ENCODE measurements at regions not wholly inside any gene's neighbourhood (a gene's known extent, or its start where the extent isn't known, plus 50 kb on each side); places are given as distances from the start of the nearest gene placed in this dataset.
"Not testable (repeated sequence)": the region's sequence is repeated elsewhere in the genome, so short reads cannot be mapped to it uniquely, and the experiment has no call there.

GRCh38 chr22:47411006-47411405, 648.6 kb downstream of the TBC1D22A start:
- H3K4me3 ChIP-seq: no peak overlapping the region
- DNase-seq (ENCODE audit: low spot score): peak; percentile 26
- no peak overlapping the region for H3K27ac ChIP-seq
- TF ChIP-seq CTCF (IDR thresholded peaks at IDR 0.05): no peak

GRCh38 chr22:47409539-47410275, 647.3 kb downstream of the TBC1D22A start:
- DNase-seq (ENCODE audit: low spot score): peak; percentile 55
- TF ChIP-seq CTCF (IDR thresholded peaks at IDR 0.05): no peak

GRCh38 chr22:47408409-47408808, 646.0 kb downstream of the TBC1D22A start:
- no peak overlapping the region for H3K27ac ChIP-seq
- no peak overlapping the region for H3K4me3 ChIP-seq
- no peak for TF ChIP-seq CTCF (IDR thresholded peaks at IDR 0.05)
- no peak for DNase-seq (ENCODE audit: low spot score)

More at GRCh38 chr22:47409539-47410275, 647.3 kb downstream of the TBC1D22A start:
- H3K4me3 ChIP-seq: no peak overlapping the region
- H3K27ac ChIP-seq: no peak overlapping the region

GRCh38 chr22:47407461-47408025, 645.1 kb downstream of the TBC1D22A start:
- no peak for TF ChIP-seq CTCF (IDR thresholded peaks at IDR 0.05)
- H3K4me3 ChIP-seq: no peak overlapping the region
- no peak for DNase-seq (ENCODE audit: low spot score)

GRCh38 chr22:47406896-47407295, 644.4 kb downstream of the TBC1D22A start:
- no peak for TF ChIP-seq CTCF (IDR thresholded peaks at IDR 0.05)

More at GRCh38 chr22:47407461-47408025, 645.1 kb downstream of the TBC1D22A start:
- H3K27ac ChIP-seq: no peak overlapping the region

GRCh38 chr22:47406180-47406834, 643.9 kb downstream of the TBC1D22A start:
- Histone ChIP-seq H3K27ac (no peak overlapping the region), H3K4me3 (no peak overlapping the region)
- peak; percentile 26 for DNase-seq (ENCODE audit: low spot score)
- no peak for TF ChIP-seq CTCF (IDR thresholded peaks at IDR 0.05)

More at GRCh38 chr22:47406896-47407295, 644.4 kb downstream of the TBC1D22A start:
- no peak overlapping the region for H3K27ac ChIP-seq
- peak; percentile 33 for DNase-seq (ENCODE audit: low spot score)
- H3K4me3 ChIP-seq: no peak overlapping the region

GRCh38 chr22:47405222-47405621, 642.8 kb downstream of the TBC1D22A start:
- not testable (repeated sequence) for H3K4me3 ChIP-seq, H3K27ac ChIP-seq
- peak; percentile 38 for DNase-seq (ENCODE audit: low spot score)
